GM12878 (cell line): ENCODE measurements at regions not wholly inside any gene's neighbourhood (a gene's known extent, or its start where the extent isn't known, plus 50 kb on each side); places are given as distances from the start of the nearest gene placed in this dataset.

Experiments
- ATAC-seq: fragments of 200-7000 bp; cut with Tn5 transposase; 3 replicates; pipeline ENCODE4 v1.9.1; 2020; ENCODE audit warnings: mild to moderate bottlenecking, moderate library complexity
- BruUV-seq: library from RNA; stranded (reverse); fragments of 400-500 nt; replicated peaks from 2 replicates; lab custom pipeline; 2021; lab: Mats Ljungman, UMichigan
- CTCF ChIA-PET: fragments of 300-600 bp; sonication (Branson Sonifier 250); formaldehyde crosslinking; extraction: SDS; loops from one replicate; lab custom pipeline; 2021; ENCODE audit warnings: inconsistent platforms; lab: Yijun Ruan, JAX
- POLR2A ChIA-PET: fragments of 350-600 bp; formaldehyde crosslinking; extraction: SDS; loops from one replicate; lab custom pipeline; 2021; ENCODE audit warnings: inconsistent platforms; lab: Charles Lee
- RAD21 ChIA-PET: fragments of 300-600 bp; sonication (Branson Sonifier 250); formaldehyde crosslinking; loops from one replicate; lab custom pipeline; 2023; ENCODE audit warnings: antibody characterized with exemption; ENCODE audit not compliant: unreplicated experiment; lab: Charles Lee
- SMC1A ChIA-PET: fragments of 300-600 bp; sonication (Branson Sonifier 250); formaldehyde crosslinking; loops from one replicate; lab custom pipeline; 2023; ENCODE audit not compliant: unreplicated experiment, uncharacterized antibody; lab: Charles Lee
- DNase-seq: peaks from one replicate; pipeline ENCODE4 v3.0.0-alpha.2; 2011; ENCODE audit warnings: low read depth, low spot score
- FAIRE-seq: peaks from 3 replicates; lab custom pipeline; 2011; peaks lifted over from hg19 to GRCh38; lab: Jason Lieb, UNC
- H2AFZ ChIP-seq: 2 replicates; pipeline ENCODE4 v1.6.0; 2011; ENCODE audit warnings: low read depth, low read length, control low read depth; ENCODE audit not compliant: control insufficient read depth
- H3K27ac ChIP-seq: 2 replicates; pipeline ENCODE4 v1.5.1; 2011; ENCODE audit warnings: control low read depth; ENCODE audit not compliant: control insufficient read depth, insufficient read depth
- H3K27me3 ChIP-seq, 2 experiments: replicated peaks in 1 of 2; 2 replicates each; pipeline versions ENCODE4 v1.6.0 to v1.6.1; 2011; ENCODE audit warnings: low read length in 1 of 2; ENCODE audit not compliant: control insufficient read depth in 2 of 2, insufficient read depth in 2 of 2
- H3K36me3 ChIP-seq, 2 experiments: 2 replicates each; pipeline ENCODE4 v1.5.1; 2011; ENCODE audit warnings: low read length in 1 of 2; ENCODE audit not compliant: control insufficient read depth in 2 of 2, insufficient read depth in 2 of 2
- H3K4me1 ChIP-seq: 2 replicates; pipeline ENCODE4 v1.6.1; 2011; ENCODE audit warnings: mild to moderate bottlenecking, low read length, moderate library complexity, mixed read lengths; ENCODE audit not compliant: control insufficient read depth, insufficient read depth
- H3K4me2 ChIP-seq: 2 replicates; pipeline ENCODE4 v1.6.0; 2011; ENCODE audit warnings: control low read depth; ENCODE audit not compliant: control insufficient read depth, insufficient read depth
- H3K4me3 ChIP-seq: fragments of 200-600 bp; sonication (generic); 2 replicates; pipeline ENCODE4 v1.5.1; 2016
- H3K79me2 ChIP-seq: 2 replicates; pipeline ENCODE4 v1.6.0; 2011; ENCODE audit warnings: low read length; ENCODE audit not compliant: control insufficient read depth, insufficient read depth
- H3K9ac ChIP-seq: 2 replicates; pipeline ENCODE4 v1.8.0; 2011; ENCODE audit warnings: low read length, control low read depth, mixed read lengths; ENCODE audit not compliant: control insufficient read depth, insufficient read depth
- H3K9me3 ChIP-seq: replicated peaks from 3 replicates; pipeline ENCODE4 v1.5.1; 2011; ENCODE audit warnings: mild to moderate bottlenecking, low read length; ENCODE audit not compliant: control insufficient read depth, insufficient read depth
- H4K20me1 ChIP-seq: 2 replicates; pipeline ENCODE4 v1.6.0; 2011; ENCODE audit not compliant: control insufficient read depth, insufficient read depth
- FOS ChIP-seq: IDR thresholded peaks from 3 replicates; pipeline ENCODE4 v1.6.1; 2011; ENCODE audit warnings: borderline replicate concordance; ENCODE audit not compliant: insufficient read length; ENCODE audit errors: extremely low read depth
- HDAC2 ChIP-seq: fragments of 200-600 bp; sonication (generic); IDR thresholded peaks from 2 replicates; pipeline ENCODE4 v1.6.1; 2017
- MYC ChIP-seq: IDR thresholded peaks from 2 replicates; pipeline ENCODE4 v1.6.1; 2011; ENCODE audit warnings: mild to moderate bottlenecking, low read length, moderate library complexity, inconsistent platforms; ENCODE audit not compliant: insufficient read depth, insufficient replicate concordance, insufficient read length, severe bottlenecking
- NFXL1 ChIP-seq: fragments of 450-650 bp; IDR thresholded peaks from 2 replicates; pipeline ENCODE4 v1.6.1; 2017; ENCODE audit warnings: antibody characterized with exemption, mild to moderate bottlenecking, borderline replicate concordance
- RBBP5 ChIP-seq: fragments of 200-600 bp; sonication (generic); conservative IDR thresholded peaks from 2 replicates; pipeline ENCODE4 v1.6.1; 2016
- RCOR1 ChIP-seq: conservative IDR thresholded peaks from 2 replicates; pipeline ENCODE4 v1.6.1; 2012; ENCODE audit warnings: low read depth, low read length, improper control_type of control experiment
- SUZ12 ChIP-seq: fragments of 200-600 bp; sonication (generic); IDR thresholded peaks from one replicate; pipeline ENCODE4 v1.6.1; 2018; ENCODE audit warnings: antibody characterized with exemption, mild to moderate bottlenecking; ENCODE audit not compliant: unreplicated experiment
- ZZZ3 ChIP-seq: IDR thresholded peaks from 2 replicates; pipeline ENCODE4 v1.6.1; 2011; ENCODE audit warnings: low read depth; ENCODE audit not compliant: control insufficient read depth, insufficient read length
- WGBS: methylation state at CpG from one replicate; pipeline ENCODE4 v1.1.6; 2016; ENCODE audit warnings: low lambda C conversion rate; ENCODE audit not compliant: insufficient replicate concordance, insufficient coverage; ENCODE audit errors: missing lambda C conversion rate; 5-methylcytosine and 5-hydroxymethylcytosine counted together
- in situ Hi-C: fragments of 300-500 bp; cut with MboI; formaldehyde crosslinking; loops from 9 replicates; pipeline ENCODE4 v1.14.3; 2018; ENCODE audit warnings: mixed read lengths
- intact Hi-C: fragments of 100-400 bp; cut with micrococcal nuclease; formaldehyde crosslinking; loops from one replicate; pipeline ENCODE4 v1.14.2; 2022; ENCODE audit not compliant: unreplicated experiment
- TF ChIP-seq, protein P1 (sequence below): IDR thresholded peaks from 2 replicates; pipeline ENCODE4 v1.6.1; 2012; ENCODE audit warnings: low read depth, low read length, improper control_type of control experiment
- TF ChIP-seq, protein P2 (sequence below): IDR thresholded peaks from 2 replicates; pipeline ENCODE4 v1.6.1; 2011; ENCODE audit warnings: low read depth, mild to moderate bottlenecking, low read length, moderate library complexity, borderline replicate concordance; ENCODE audit errors: extremely low read depth

- Histone ChIP-seq H3K9me3 (no peaks in the 10 kb centered on the region), H3K4me2 (no peak overlapping the region), H2AFZ (no peak overlapping the region), H3K27ac (no peak overlapping the region), H3K9ac (no peak overlapping the region), H3K4me1 (no peaks in the 10 kb centered on the region), H3K36me3 (no peaks in the 10 kb centered on the region), H3K4me3 (no peak overlapping the region), H3K27me3 (no peaks in the 10 kb centered on the region), H3K79me2 (no peaks in the 10 kb centered on the region), H4K20me1 (no peaks in the 10 kb centered on the region)
- no peak for ATAC-seq
- RAD21 ChIA-PET, result no interaction called here
- intact Hi-C loops, result no loop called here
- SMC1A ChIA-PET, result no interaction called here
- CTCF ChIA-PET, result no interaction called here
- FAIRE-seq, result no peak
- BruUV-seq, result no TSS peak
- WGBS, result 15% methylated on average over 3 of the region's 3 CpGs
- POLR2A ChIA-PET, result no interaction called here
- DNase-seq, result no peak
- in situ Hi-C loops, result no loop called here
- TF ChIP-seq RCOR1 (no peak), FOS (no peak)
Observed at GRCh38 chr11:112367461-112367860, 106.8 kb upstream of the PLET1 start.

DNA sequence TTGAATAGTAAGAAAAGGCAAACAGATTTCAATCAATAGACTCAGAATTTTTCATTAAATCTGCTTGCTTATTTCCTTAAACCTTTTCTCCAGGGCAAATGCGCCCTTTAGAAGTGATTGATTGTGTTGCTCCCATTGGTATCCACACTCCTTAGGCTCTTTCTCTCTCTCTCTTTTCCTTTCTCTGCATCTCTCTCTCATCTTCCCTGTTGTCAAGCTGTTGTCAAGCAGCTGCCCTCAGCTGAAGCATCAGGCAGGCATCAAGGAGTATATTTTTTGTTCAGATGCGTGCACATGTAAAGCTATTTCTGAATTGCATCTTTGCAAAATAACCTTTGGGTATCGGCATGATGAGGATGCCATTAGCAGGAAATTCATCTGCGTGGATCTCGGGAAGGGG lies 107.2 kb upstream of the PLET1 start:
- WGBS, result 70% methylated on average over 5 of the region's 5 CpGs
- Histone ChIP-seq H3K4me2 (no peak overlapping the region), H3K4me3 (no peak overlapping the region), H3K36me3 (no peaks in the 10 kb centered on the region), H2AFZ (no peak overlapping the region), H3K9ac (no peak overlapping the region), H3K27ac (no peak overlapping the region), H3K27me3 (no peaks in the 10 kb centered on the region)
- no TSS peak for BruUV-seq
- SMC1A ChIA-PET, result no interaction called here
- TF ChIP-seq MYC, result no peak
- TF ChIP-seq HDAC2, result no peak
- TF ChIP-seq, protein P1, sequence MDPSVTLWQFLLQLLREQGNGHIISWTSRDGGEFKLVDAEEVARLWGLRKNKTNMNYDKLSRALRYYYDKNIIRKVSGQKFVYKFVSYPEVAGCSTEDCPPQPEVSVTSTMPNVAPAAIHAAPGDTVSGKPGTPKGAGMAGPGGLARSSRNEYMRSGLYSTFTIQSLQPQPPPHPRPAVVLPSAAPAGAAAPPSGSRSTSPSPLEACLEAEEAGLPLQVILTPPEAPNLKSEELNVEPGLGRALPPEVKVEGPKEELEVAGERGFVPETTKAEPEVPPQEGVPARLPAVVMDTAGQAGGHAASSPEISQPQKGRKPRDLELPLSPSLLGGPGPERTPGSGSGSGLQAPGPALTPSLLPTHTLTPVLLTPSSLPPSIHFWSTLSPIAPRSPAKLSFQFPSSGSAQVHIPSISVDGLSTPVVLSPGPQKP, result no peak
- TF ChIP-seq, protein P2, sequence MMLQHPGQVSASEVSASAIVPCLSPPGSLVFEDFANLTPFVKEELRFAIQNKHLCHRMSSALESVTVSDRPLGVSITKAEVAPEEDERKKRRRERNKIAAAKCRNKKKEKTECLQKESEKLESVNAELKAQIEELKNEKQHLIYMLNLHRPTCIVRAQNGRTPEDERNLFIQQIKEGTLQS, result no peak
- no peak for TF ChIP-seq RBBP5
- no peak for TF ChIP-seq ZZZ3
- no peak for TF ChIP-seq NFXL1
- no peak for TF ChIP-seq SUZ12
- TF ChIP-seq, all 136 proteins: peak for 0
- POLR2A ChIA-PET, result no interaction called here
- CTCF ChIA-PET, result no interaction called here
- Histone ChIP-seq H3K79me2 (no peaks in the 10 kb centered on the region), H3K4me1 (no peaks in the 10 kb centered on the region), H3K9me3 (no peaks in the 10 kb centered on the region), H4K20me1 (no peaks in the 10 kb centered on the region)
- DNase-seq (no peak), ATAC-seq (no peak), FAIRE-seq (no peak)
- RAD21 ChIA-PET, result interaction anchor here (0.7 kb wide), 1 partner anchor 37 kb away, joined by 3 read pairs; no protein-coding TSS in a partner anchor
- intact Hi-C loops, result no loop called here
- in situ Hi-C loops, result no loop called here
